HG03280 (cell line): ENCODE measurements at regions not wholly inside any gene's neighbourhood (a gene's known extent, or its start where the extent isn't known, plus 50 kb on each side); places are given as distances from the start of the nearest gene placed in this dataset.
"Not testable (repeated sequence)": the region's sequence is repeated elsewhere in the genome, so short reads cannot be mapped to it uniquely, and the experiment has no call there.

Experiments
- ATAC-seq: cut with Tn5 transposase; IDR thresholded peaks from one replicate; pipeline ENCODE4 v1.9.1; 2021; ENCODE audit warnings: mild to moderate bottlenecking, moderate library complexity; ENCODE audit not compliant: unreplicated experiment

- no peak for ATAC-seq
Observed at GRCh38 chr6:73980096-73980495, 284.1 kb downstream of the CD109 start.

GRCh38 chr6:73978330-73978729 is 282.3 kb downstream of the CD109 start:
- ATAC-seq, result no peak

GRCh38 chr6:73972518-73972917 is 276.5 kb downstream of the CD109 start:
- ATAC-seq, result not testable (repeated sequence)

- no peak for ATAC-seq
Observed at GRCh38 chr6:73969971-73970970, 274.3 kb downstream of the CD109 start.

- ATAC-seq, result no peak
Observed at GRCh38 chr6:73968221-73968757, 272.3 kb downstream of the CD109 start.

- ATAC-seq, result no peak
Observed at GRCh38 chr6:73965539-73966029, 269.6 kb downstream of the CD109 start.

- no peak for ATAC-seq
Observed at GRCh38 chr6:73964241-73964854, 268.3 kb downstream of the CD109 start.

GRCh38 chr6:73962884-73963283 is 266.9 kb downstream of the CD109 start:
- ATAC-seq, result no peak

GRCh38 chr6:73956305-73956704 is 260.3 kb downstream of the CD109 start:
- no peak for ATAC-seq

- no peak for ATAC-seq
Observed at GRCh38 chr6:73955800-73956199, 259.8 kb downstream of the CD109 start.

- ATAC-seq, result no peak
Observed at GRCh38 chr6:73954881-73955280, 258.9 kb downstream of the CD109 start.

GRCh38 chr6:73951183-73951582 is 255.2 kb downstream of the CD109 start:
- no peak for ATAC-seq

- ATAC-seq, result no peak
Observed at GRCh38 chr6:73943930-73944652, 248.1 kb downstream of the CD109 start.

GRCh38 chr6:73943411-73943810 is 247.4 kb downstream of the CD109 start:
- no peak for ATAC-seq

- no peak for ATAC-seq
Observed at GRCh38 chr6:73942592-73943186, 246.7 kb downstream of the CD109 start.

- no peak for ATAC-seq
Observed at GRCh38 chr6:73941892-73942291, 245.9 kb downstream of the CD109 start.

- no peak for ATAC-seq
Observed at GRCh38 chr6:73937805-73938204, 241.8 kb downstream of the CD109 start.

GRCh38 chr6:73932866-73933265 is 236.9 kb downstream of the CD109 start:
- ATAC-seq, result no peak

- no peak for ATAC-seq
Observed at GRCh38 chr6:73929405-73929804, 233.4 kb downstream of the CD109 start.

GRCh38 chr6:73927421-73927820 is 231.4 kb downstream of the CD109 start:
- no peak for ATAC-seq

GRCh38 chr6:73925703-73926102 is 229.7 kb downstream of the CD109 start:
- ATAC-seq, result not testable (repeated sequence)
